ENCODE measurements at regions not wholly inside any gene's neighbourhood (a gene's known extent, or its start where the extent isn't known, plus 50 kb on each side); places are given as distances from the start of the nearest gene placed in this dataset.

DNA sequence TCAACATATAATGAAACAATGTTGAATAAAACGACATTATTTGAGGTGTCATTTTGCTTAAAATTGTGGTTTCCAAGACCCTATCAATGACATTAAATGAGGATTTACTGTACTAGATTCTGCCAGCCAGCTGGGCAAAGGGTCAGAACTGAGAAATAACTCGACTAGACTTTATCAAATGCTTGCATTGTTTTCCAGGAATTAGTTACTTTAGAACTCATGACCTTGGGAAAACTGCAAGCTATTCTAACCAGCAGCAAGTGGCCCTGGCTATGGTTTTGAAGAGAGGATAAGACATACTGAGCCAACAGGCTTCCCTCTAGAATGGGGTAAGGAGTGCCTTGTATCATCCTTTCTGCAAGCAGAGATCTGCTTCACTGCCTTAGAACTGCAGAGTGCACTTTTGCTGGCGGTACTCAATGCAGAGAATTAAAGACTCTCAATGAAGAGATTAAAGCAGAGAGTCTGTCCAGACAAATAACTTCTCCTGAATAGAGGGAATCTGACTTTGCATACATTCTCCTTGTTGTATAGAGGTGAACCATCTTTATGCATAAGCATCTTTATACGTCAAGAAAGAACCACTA, 281.5 kb downstream of the ARL4A start:
- Histone ChIP-seq H3K4me3 (ENCODE audit: low read length) (no peak overlapping the region), H3K9me3 (ENCODE audit: insufficient read depth, low read length) (no peaks in the 10 kb centered on the region), H2AFZ (ENCODE audit: low read depth, low read length) (no peak overlapping the region), H3K27ac (ENCODE audit: low read length) (no peak overlapping the region), H3K27me3 (ENCODE audit: low read depth, low read length) (no peaks in the 10 kb centered on the region), H3K9ac (ENCODE audit: low read length) (no peak overlapping the region), H3K4me2 (ENCODE audit: low read length) (no peak overlapping the region), H3K36me3 (replicated peaks; ENCODE audit: low read depth, low read length) (no peaks in the 10 kb centered on the region), H3K79me2 (ENCODE audit: low read length) (no peaks in the 10 kb centered on the region), H4K20me1 (ENCODE audit: insufficient read depth, low read length) (no peaks in the 10 kb centered on the region), H3K4me1 (ENCODE audit: low read length) (no peaks in the 10 kb centered on the region)
- no peak for TF ChIP-seq EZH2phosphoT487 (IDR thresholded peaks at IDR 0.05; ENCODE audit: low read depth)
- TF ChIP-seq, protein P1, sequence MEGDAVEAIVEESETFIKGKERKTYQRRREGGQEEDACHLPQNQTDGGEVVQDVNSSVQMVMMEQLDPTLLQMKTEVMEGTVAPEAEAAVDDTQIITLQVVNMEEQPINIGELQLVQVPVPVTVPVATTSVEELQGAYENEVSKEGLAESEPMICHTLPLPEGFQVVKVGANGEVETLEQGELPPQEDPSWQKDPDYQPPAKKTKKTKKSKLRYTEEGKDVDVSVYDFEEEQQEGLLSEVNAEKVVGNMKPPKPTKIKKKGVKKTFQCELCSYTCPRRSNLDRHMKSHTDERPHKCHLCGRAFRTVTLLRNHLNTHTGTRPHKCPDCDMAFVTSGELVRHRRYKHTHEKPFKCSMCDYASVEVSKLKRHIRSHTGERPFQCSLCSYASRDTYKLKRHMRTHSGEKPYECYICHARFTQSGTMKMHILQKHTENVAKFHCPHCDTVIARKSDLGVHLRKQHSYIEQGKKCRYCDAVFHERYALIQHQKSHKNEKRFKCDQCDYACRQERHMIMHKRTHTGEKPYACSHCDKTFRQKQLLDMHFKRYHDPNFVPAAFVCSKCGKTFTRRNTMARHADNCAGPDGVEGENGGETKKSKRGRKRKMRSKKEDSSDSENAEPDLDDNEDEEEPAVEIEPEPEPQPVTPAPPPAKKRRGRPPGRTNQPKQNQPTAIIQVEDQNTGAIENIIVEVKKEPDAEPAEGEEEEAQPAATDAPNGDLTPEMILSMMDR (IDR thresholded peaks at IDR 0.05; ENCODE audit: low read depth, low read length): no peak

DNA sequence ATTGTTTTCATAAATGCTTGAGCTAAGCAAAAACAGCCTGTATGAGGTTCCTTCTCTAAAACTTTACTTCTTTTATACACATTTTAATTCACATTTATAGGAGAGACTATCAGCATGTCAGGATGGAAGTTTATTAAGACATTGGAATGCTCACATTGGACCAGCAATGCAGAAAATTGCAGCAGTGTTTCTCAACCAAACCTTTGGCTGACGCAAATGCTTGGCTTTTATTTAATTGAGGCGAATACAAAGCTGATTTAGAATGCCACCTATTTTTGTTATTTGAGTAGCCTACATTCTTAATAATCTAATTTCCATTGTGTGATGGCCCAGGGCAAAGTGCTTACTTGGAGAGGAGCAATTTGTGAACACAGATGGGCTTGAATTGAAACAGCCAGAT, 283.2 kb downstream of the ARL4A start:
- Histone ChIP-seq H3K27me3 (ENCODE audit: low read depth, low read length) (no peaks in the 10 kb centered on the region), H2AFZ (ENCODE audit: low read depth, low read length) (no peak overlapping the region), H3K36me3 (replicated peaks; ENCODE audit: low read depth, low read length) (no peaks in the 10 kb centered on the region), H4K20me1 (ENCODE audit: insufficient read depth, low read length) (no peaks in the 10 kb centered on the region), H3K4me3 (ENCODE audit: low read length) (no peak overlapping the region), H3K9ac (ENCODE audit: low read length) (no peak overlapping the region), H3K27ac (ENCODE audit: low read length) (no peak overlapping the region), H3K4me1 (ENCODE audit: low read length) (no peaks in the 10 kb centered on the region), H3K4me2 (ENCODE audit: low read length) (no peak overlapping the region), H3K9me3 (ENCODE audit: insufficient read depth, low read length) (no peaks in the 10 kb centered on the region), H3K79me2 (ENCODE audit: low read length) (no peaks in the 10 kb centered on the region)
- TF ChIP-seq, protein P1 (IDR thresholded peaks at IDR 0.05; ENCODE audit: low read depth, low read length): no peak
- TF ChIP-seq EZH2phosphoT487 (IDR thresholded peaks at IDR 0.05; ENCODE audit: low read depth): no peak

DNA sequence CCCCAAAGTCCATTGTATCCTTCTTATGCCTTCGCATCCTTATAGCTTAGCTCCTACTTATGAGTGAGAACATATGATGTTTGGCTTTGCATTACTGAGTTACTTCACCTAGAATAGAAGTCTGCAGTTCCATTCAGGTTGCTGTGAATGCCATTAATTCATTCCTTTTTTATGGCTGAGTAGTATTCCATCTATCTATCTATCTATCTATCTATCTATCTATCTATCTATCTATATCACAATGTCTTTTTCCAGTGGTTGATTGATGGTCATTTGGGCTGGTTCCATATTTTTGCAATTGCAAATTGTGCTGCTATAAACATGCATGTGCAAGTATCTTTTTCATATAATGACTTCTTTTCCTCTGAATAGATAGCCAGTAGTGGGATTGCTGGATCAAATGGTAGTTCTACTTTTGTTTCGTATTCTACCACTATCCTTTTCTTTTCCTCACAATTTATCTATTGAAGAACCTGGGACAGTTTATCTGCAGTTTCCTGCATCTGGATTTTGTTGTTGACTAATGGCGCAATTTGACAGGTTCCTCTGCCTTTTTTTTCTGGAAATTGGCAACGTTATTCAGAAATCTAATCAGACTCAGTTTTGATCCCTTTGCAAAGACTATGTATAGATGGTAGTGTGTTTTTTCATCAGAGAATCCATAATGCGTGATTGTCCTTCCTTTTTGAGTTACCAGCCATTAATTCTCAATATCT, 287.2 kb downstream of the ARL4A start:
- no peaks in the 10 kb centered on the region for H3K27me3 ChIP-seq (ENCODE audit: low read depth, low read length)
- no peak overlapping the region for H3K4me2 ChIP-seq (ENCODE audit: low read length)
- H3K9me3 ChIP-seq (ENCODE audit: insufficient read depth, low read length): no peaks in the 10 kb centered on the region
- TF ChIP-seq EZH2phosphoT487 (IDR thresholded peaks at IDR 0.05; ENCODE audit: low read depth): no peak
- TF ChIP-seq, protein P1 (IDR thresholded peaks at IDR 0.05; ENCODE audit: low read depth, low read length): no peak
- H3K27ac ChIP-seq (ENCODE audit: low read length): no peak overlapping the region
- H4K20me1 ChIP-seq (ENCODE audit: insufficient read depth, low read length): no peaks in the 10 kb centered on the region
- no peak overlapping the region for H3K4me3 ChIP-seq (ENCODE audit: low read length)
- no peaks in the 10 kb centered on the region for H3K4me1 ChIP-seq (ENCODE audit: low read length)
- no peaks in the 10 kb centered on the region for H3K79me2 ChIP-seq (ENCODE audit: low read length)
- H3K36me3 ChIP-seq (replicated peaks; ENCODE audit: low read depth, low read length): no peaks in the 10 kb centered on the region
- H3K9ac ChIP-seq (ENCODE audit: low read length): no peak overlapping the region
- no peak overlapping the region for H2AFZ ChIP-seq (ENCODE audit: low read depth, low read length)

DNA sequence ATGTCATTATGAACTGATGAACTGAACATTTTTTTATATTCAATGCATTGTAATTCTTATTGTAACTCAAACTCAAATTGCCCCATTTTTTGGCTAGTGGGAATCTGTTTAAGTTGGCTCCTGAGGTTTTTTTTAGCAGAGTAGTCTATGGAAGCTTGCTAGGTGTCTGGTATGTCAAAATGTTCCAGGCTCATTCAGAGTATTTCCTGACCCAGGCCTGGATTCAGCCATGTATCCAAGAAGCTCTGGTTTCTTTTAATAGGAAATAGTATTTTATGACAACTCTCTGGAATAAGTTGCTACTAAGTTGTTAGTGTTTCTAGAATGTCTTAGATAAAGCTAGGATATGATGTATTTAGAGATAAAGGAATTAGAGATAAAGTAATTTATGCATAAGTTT, 288.0 kb downstream of the ARL4A start:
- Histone ChIP-seq H2AFZ (ENCODE audit: low read depth, low read length) (no peak overlapping the region), H3K4me2 (ENCODE audit: low read length) (no peak overlapping the region), H3K79me2 (ENCODE audit: low read length) (no peaks in the 10 kb centered on the region), H3K4me3 (ENCODE audit: low read length) (no peak overlapping the region), H3K27me3 (ENCODE audit: low read depth, low read length) (no peaks in the 10 kb centered on the region), H3K36me3 (replicated peaks; ENCODE audit: low read depth, low read length) (no peaks in the 10 kb centered on the region), H3K4me1 (ENCODE audit: low read length) (no peaks in the 10 kb centered on the region), H4K20me1 (ENCODE audit: insufficient read depth, low read length) (no peaks in the 10 kb centered on the region), H3K9me3 (ENCODE audit: insufficient read depth, low read length) (no peaks in the 10 kb centered on the region), H3K9ac (ENCODE audit: low read length) (no peak overlapping the region), H3K27ac (ENCODE audit: low read length) (no peak overlapping the region)
- TF ChIP-seq EZH2phosphoT487 (IDR thresholded peaks at IDR 0.05; ENCODE audit: low read depth): no peak
- TF ChIP-seq, protein P1 (IDR thresholded peaks at IDR 0.05; ENCODE audit: low read depth, low read length): no peak

All from OCI-LY3 (cell line).